Uterus (tissue), 2 donors: ENCODE measurements at regions not wholly inside any gene's neighbourhood (a gene's known extent, or its start where the extent isn't known, plus 50 kb on each side); places are given as distances from the start of the nearest gene placed in this dataset.

Experiments used
- POLR2A ChIP-seq, 2 donors: fragments of 450-650 bp; IDR thresholded peaks; one replicate each; pipeline ENCODE4 v1.6.1; 2016; ENCODE audit warnings: antibody characterized with exemption in 2 of 2, mild to moderate bottlenecking in 1 of 2, moderate library complexity in 1 of 2
- TF ChIP-seq, protein P1 (sequence below), 4 experiments: fragments of 200-600 bp in 2 of 4; fragments of 450-650 bp in 2 of 4; sonication (generic) in 2 of 4; IDR thresholded peaks; one replicate each; pipeline ENCODE4 v1.5.1; 2016 to 2019; ENCODE audit warnings: antibody characterized with exemption in 4 of 4, mild to moderate bottlenecking in 2 of 4, moderate library complexity in 1 of 4

DNA sequence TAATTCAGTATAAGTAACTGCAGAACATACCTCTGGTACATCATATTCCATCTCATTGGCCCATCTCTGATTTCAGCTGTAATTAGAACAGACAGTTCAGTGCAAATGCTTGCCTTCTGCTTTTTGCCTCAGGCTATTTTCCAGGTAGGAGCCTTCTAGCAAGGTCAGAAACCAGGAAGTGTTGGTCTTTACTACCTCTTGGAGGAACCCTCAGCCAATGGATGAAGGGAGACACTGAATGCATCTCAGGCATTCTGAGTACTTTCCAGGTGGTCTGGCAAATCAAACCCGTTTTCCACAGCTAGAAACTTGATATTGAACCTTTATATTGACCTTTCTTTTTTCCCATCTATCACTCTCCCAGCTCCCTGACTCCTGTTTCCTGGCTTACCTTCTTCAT, 348.5 kb upstream of the SOX2 start:
- no peak for TF ChIP-seq POLR2A (IDR thresholded peaks at IDR 0.05)
- TF ChIP-seq, protein P1, sequence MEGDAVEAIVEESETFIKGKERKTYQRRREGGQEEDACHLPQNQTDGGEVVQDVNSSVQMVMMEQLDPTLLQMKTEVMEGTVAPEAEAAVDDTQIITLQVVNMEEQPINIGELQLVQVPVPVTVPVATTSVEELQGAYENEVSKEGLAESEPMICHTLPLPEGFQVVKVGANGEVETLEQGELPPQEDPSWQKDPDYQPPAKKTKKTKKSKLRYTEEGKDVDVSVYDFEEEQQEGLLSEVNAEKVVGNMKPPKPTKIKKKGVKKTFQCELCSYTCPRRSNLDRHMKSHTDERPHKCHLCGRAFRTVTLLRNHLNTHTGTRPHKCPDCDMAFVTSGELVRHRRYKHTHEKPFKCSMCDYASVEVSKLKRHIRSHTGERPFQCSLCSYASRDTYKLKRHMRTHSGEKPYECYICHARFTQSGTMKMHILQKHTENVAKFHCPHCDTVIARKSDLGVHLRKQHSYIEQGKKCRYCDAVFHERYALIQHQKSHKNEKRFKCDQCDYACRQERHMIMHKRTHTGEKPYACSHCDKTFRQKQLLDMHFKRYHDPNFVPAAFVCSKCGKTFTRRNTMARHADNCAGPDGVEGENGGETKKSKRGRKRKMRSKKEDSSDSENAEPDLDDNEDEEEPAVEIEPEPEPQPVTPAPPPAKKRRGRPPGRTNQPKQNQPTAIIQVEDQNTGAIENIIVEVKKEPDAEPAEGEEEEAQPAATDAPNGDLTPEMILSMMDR (IDR thresholded peaks at IDR 0.05): no peak
